HCT116 (cell line): ENCODE measurements at regions not wholly inside any gene's neighbourhood (a gene's known extent, or its start where the extent isn't known, plus 50 kb on each side); places are given as distances from the start of the nearest gene placed in this dataset.

Experiments
- ATAC-seq: fragments of 200-7000 bp; cut with Tn5 transposase; 2 replicates; pipeline ENCODE4 v1.9.1; 2020; ENCODE audit warnings: mild to moderate bottlenecking, moderate library complexity
- BruUV-seq: library from RNA; stranded (reverse); fragments of 400-500 nt; replicated peaks from 2 replicates; lab custom pipeline; 2021; lab: Mats Ljungman, UMichigan
- CTCF ChIA-PET: fragments of 300-600 bp; sonication (Branson Sonifier 250); formaldehyde crosslinking; loops from one replicate; lab custom pipeline; 2021; ENCODE audit warnings: antibody characterized with exemption; lab: Charles Lee
- POLR2A ChIA-PET: fragments of 300-600, 350-600 bp; sonication (Branson Sonifier 250); formaldehyde crosslinking; loops from one replicate; lab custom pipeline; 2021; ENCODE audit warnings: antibody characterized with exemption; lab: Charles Lee
- RAD21 ChIA-PET, 2 experiments: fragments of 300-600 bp; sonication (Branson Sonifier 250); formaldehyde crosslinking; loops; one replicate each; lab custom pipeline; 2023; ENCODE audit warnings: low total read pairs in 2 of 2; ENCODE audit not compliant: uncharacterized antibody in 2 of 2, unreplicated experiment in 2 of 2, low non-redundant PET in 1 of 2; lab: Charles Lee
- DNase-seq: peaks from one replicate; pipeline ENCODE4 v3.0.0-alpha.2; 2010; ENCODE audit warnings: low read depth, low spot score
- H2AFZ ChIP-seq: fragments of 200-600 bp; shearing (Covaris generic), sonication (generic); 2 replicates; pipeline ENCODE4 v1.6.1; 2017; ENCODE audit warnings: low read depth, mixed run types, mixed read lengths, antibody characterized with exemption, low read length; ENCODE audit not compliant: poor library complexity, severe bottlenecking
- H3K27ac ChIP-seq: 2 replicates; pipeline ENCODE4 v1.5.1; 2012; ENCODE audit warnings: low read depth, low read length
- H3K27me3 ChIP-seq: fragments of 200-600 bp; sonication (generic); 2 replicates; pipeline ENCODE4 v1.6.1; 2016; ENCODE audit warnings: mixed run types, low read length, mixed read lengths; ENCODE audit not compliant: insufficient read depth
- H3K36me3 ChIP-seq, 2 experiments: fragments of 200-500 bp in 1 of 2; fragments of 200-600 bp in 1 of 2; sonication (Bioruptor generic) in 1 of 2; sonication (generic) in 1 of 2; 2 replicates each; pipeline versions ENCODE4 v1.5.1 to v1.6.1; 2014 to 2016; ENCODE audit warnings: low read length in 2 of 2, inconsistent platforms in 1 of 2, mixed read lengths in 1 of 2, mixed run types in 1 of 2; ENCODE audit not compliant: insufficient read depth in 2 of 2, control insufficient read depth in 1 of 2
- H3K4me1 ChIP-seq, 2 experiments: fragments of 200-600 bp in 1 of 2; sonication (generic) in 1 of 2; 2 replicates each; pipeline versions ENCODE4 v1.5.1 to v1.6.1; 2012 to 2017; ENCODE audit warnings: low read length in 2 of 2, inconsistent platforms in 1 of 2, mild to moderate bottlenecking in 1 of 2, mixed read lengths in 1 of 2, mixed run types in 1 of 2, moderate library complexity in 1 of 2; ENCODE audit not compliant: insufficient read depth in 2 of 2, control insufficient read depth in 1 of 2
- H3K4me2 ChIP-seq: fragments of 200-600 bp; sonication (generic); 2 replicates; pipeline ENCODE4 v1.6.1; 2017; ENCODE audit warnings: mixed run types, low read length, mixed read lengths
- H3K4me3 ChIP-seq, 2 experiments: fragments of 200-600 bp in 1 of 2; sonication (generic) in 1 of 2; replicated peaks in 1 of 2; 2 replicates each; pipeline ENCODE4 v1.5.1; 2011 to 2016; ENCODE audit warnings: low read length in 2 of 2, control low read depth in 1 of 2, low read depth in 1 of 2, mild to moderate bottlenecking in 1 of 2, mixed read lengths in 1 of 2, mixed run types in 1 of 2
- H3K79me2 ChIP-seq: fragments of 200-600 bp; sonication (generic); 2 replicates; pipeline ENCODE4 v1.6.1; 2017; ENCODE audit warnings: mild to moderate bottlenecking, mixed run types, low read length, moderate library complexity, mixed read lengths; ENCODE audit not compliant: insufficient read depth
- H3K9ac ChIP-seq: fragments of 200-600 bp; sonication (generic); 2 replicates; pipeline ENCODE4 v1.6.1; 2016; ENCODE audit warnings: low read length, mixed read lengths
- H3K9me2 ChIP-seq: fragments of 200-600 bp; sonication (generic), shearing (Covaris generic); 2 replicates; pipeline ENCODE4 v1.6.1; 2017; ENCODE audit warnings: mixed run types, mild to moderate bottlenecking, moderate library complexity; ENCODE audit not compliant: insufficient read depth
- H3K9me3 ChIP-seq, 2 experiments: fragments of 200-500 bp in 1 of 2; fragments of 200-600 bp in 1 of 2; sonication (Bioruptor generic) in 1 of 2; sonication (generic) in 1 of 2; 2 replicates each; pipeline ENCODE4 v1.6.1; 2014 to 2017; ENCODE audit warnings: low read length in 2 of 2, mixed read lengths in 2 of 2, inconsistent platforms in 1 of 2, low read depth in 1 of 2, mild to moderate bottlenecking in 1 of 2, mixed run types in 1 of 2, moderate library complexity in 1 of 2; ENCODE audit not compliant: control insufficient read depth in 1 of 2, insufficient read depth in 1 of 2
- H4K20me1 ChIP-seq: fragments of 200-600 bp; sonication (generic), shearing (Covaris generic); 2 replicates; pipeline ENCODE4 v1.6.1; 2017; ENCODE audit warnings: mixed run types, mild to moderate bottlenecking, moderate library complexity; ENCODE audit not compliant: insufficient read depth
- CBX3 ChIP-seq: IDR thresholded peaks from 2 replicates; pipeline ENCODE4 v1.6.1; 2012; ENCODE audit warnings: low read depth
- EGR1 ChIP-seq: IDR thresholded peaks from 2 replicates; pipeline ENCODE4 v1.6.1; 2012; ENCODE audit warnings: low read depth
- EZH2phosphoT487 ChIP-seq: fragments of 200-600 bp; IDR thresholded peaks from 2 replicates; pipeline ENCODE4 v1.6.1; 2018; ENCODE audit warnings: antibody characterized with exemption, borderline replicate concordance
- FOSL1 ChIP-seq: IDR thresholded peaks from 2 replicates; pipeline ENCODE4 v1.6.1; 2012; ENCODE audit warnings: low read depth
- RAD21 ChIP-seq: IDR thresholded peaks from 2 replicates; pipeline ENCODE4 v1.6.1; 2012; ENCODE audit warnings: low read depth, mild to moderate bottlenecking
- SIN3A ChIP-seq: IDR thresholded peaks from 2 replicates; pipeline ENCODE4 v1.6.1; 2012; ENCODE audit warnings: low read depth
- SRF ChIP-seq: IDR thresholded peaks from 2 replicates; pipeline ENCODE4 v1.6.1; 2012; ENCODE audit warnings: low read depth
- TCF7L2 ChIP-seq: IDR thresholded peaks from 2 replicates; pipeline ENCODE4 v1.7.0; 2011; ENCODE audit warnings: borderline replicate concordance, inconsistent platforms; ENCODE audit not compliant: insufficient read depth, insufficient read length; ENCODE audit errors: extremely low read depth
- YY1 ChIP-seq: IDR thresholded peaks from 2 replicates; pipeline ENCODE4 v1.6.1; 2011; ENCODE audit warnings: low read length, low read depth, moderate library complexity, mild to moderate bottlenecking; ENCODE audit not compliant: insufficient replicate concordance; ENCODE audit errors: extremely low read depth
- intact Hi-C: fragments of 100-400 bp; cut with micrococcal nuclease; formaldehyde crosslinking; loops from 2 replicates; pipeline ENCODE4 v1.10.0; 2022
- TF ChIP-seq, protein P1 (sequence below): IDR thresholded peaks from 2 replicates; pipeline ENCODE4 v1.6.1; 2011; ENCODE audit warnings: mild to moderate bottlenecking, low read length, moderate library complexity; ENCODE audit not compliant: insufficient replicate concordance; ENCODE audit errors: extremely low read depth
- TF ChIP-seq, protein P2 (sequence below): IDR thresholded peaks from 2 replicates; pipeline ENCODE4 v1.6.1; 2012
- TF ChIP-seq, protein P3 (sequence below): IDR thresholded peaks from 2 replicates; pipeline ENCODE4 v1.6.1; 2012
- TF ChIP-seq, protein P4 (sequence below), 3 experiments: fragments of 200-600 bp in 1 of 3; sonication (generic) in 1 of 3; IDR thresholded peaks in 2 of 3; conservative IDR thresholded peaks in 1 of 3; 2 replicates each; pipeline ENCODE4 v1.5.1; 2012 to 2017; ENCODE audit warnings: low read depth in 2 of 3, low read length in 2 of 3, antibody characterized with exemption in 1 of 3, borderline replicate concordance in 1 of 3, control low read depth in 1 of 3, mild to moderate bottlenecking in 1 of 3, mixed read lengths in 1 of 3, mixed run types in 1 of 3, moderate library complexity in 1 of 3; ENCODE audit not compliant: insufficient read depth in 1 of 3
- TF ChIP-seq, protein P5 (sequence below): IDR thresholded peaks from 2 replicates; pipeline ENCODE4 v1.6.1; 2012; ENCODE audit warnings: low read depth

DNA sequence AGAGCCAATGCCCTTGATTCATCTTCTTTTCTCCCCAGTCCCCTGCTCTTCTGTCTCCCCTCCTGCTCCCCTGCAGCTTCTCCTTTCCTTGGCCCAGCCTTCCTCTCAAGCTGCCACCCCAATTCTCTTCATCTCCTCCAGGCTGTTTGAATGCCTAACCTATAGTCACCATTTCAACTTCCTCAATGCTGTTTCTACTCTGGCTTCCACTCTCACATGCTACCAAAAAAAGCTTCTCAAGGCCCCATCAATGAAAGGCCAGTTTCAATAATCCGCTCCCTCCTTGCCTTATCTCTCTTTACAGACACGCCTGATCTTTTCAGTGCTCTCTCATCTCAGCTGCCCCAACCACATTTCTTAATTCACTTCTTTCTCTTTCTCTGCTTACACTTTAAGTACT lies 212.2 kb upstream of the GPR149 start (continued):
- TF ChIP-seq, protein P1, sequence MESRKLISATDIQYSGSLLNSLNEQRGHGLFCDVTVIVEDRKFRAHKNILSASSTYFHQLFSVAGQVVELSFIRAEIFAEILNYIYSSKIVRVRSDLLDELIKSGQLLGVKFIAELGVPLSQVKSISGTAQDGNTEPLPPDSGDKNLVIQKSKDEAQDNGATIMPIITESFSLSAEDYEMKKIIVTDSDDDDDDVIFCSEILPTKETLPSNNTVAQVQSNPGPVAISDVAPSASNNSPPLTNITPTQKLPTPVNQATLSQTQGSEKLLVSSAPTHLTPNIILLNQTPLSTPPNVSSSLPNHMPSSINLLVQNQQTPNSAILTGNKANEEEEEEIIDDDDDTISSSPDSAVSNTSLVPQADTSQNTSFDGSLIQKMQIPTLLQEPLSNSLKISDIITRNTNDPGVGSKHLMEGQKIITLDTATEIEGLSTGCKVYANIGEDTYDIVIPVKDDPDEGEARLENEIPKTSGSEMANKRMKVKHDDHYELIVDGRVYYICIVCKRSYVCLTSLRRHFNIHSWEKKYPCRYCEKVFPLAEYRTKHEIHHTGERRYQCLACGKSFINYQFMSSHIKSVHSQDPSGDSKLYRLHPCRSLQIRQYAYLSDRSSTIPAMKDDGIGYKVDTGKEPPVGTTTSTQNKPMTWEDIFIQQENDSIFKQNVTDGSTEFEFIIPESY = no peak

DNA sequence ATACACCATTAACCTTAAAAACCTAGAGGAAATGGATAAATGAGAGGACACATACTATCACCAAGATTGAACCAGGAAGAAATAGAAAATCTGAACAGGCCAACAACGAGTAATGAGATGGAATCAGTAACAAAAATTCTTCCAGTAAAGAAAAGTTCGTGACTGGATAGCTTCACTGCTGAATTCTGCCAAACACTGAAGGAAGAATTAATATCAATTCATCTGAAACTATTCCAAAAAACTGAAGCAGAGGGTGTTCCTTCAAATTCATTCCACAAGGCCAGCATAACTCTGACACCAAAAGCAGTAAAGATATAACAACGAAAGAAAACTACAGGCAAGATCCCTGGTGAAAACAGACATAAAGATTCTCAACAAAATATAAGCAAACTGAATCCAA lies 195.8 kb upstream of the GPR149 start:
- Histone ChIP-seq H3K4me2 (no peak overlapping the region), H3K4me1 (no peaks in the 10 kb centered on the region), H4K20me1 (no peaks in the 10 kb centered on the region), H3K27ac (no peak overlapping the region), H3K9me3 (no peaks in the 10 kb centered on the region), H3K9ac (no peak overlapping the region), H3K9me2 (no peaks in the 10 kb centered on the region), H2AFZ (no peak overlapping the region), H3K27me3 (no peaks in the 10 kb centered on the region), H3K79me2 (no peaks in the 10 kb centered on the region), H3K4me3 (no peak overlapping the region), H3K36me3 (no peaks in the 10 kb centered on the region)
- ATAC-seq (no peak), DNase-seq (no peak)
- CTCF ChIA-PET = no interaction called here
- RAD21 ChIA-PET = no interaction called here
- BruUV-seq = no TSS peak
- intact Hi-C loops = no loop called here
- POLR2A ChIA-PET = no interaction called here
- TF ChIP-seq, protein P2, sequence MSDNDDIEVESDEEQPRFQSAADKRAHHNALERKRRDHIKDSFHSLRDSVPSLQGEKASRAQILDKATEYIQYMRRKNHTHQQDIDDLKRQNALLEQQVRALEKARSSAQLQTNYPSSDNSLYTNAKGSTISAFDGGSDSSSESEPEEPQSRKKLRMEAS = no peak
- TF ChIP-seq, protein P3, sequence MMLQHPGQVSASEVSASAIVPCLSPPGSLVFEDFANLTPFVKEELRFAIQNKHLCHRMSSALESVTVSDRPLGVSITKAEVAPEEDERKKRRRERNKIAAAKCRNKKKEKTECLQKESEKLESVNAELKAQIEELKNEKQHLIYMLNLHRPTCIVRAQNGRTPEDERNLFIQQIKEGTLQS = no peak
- no peak for TF ChIP-seq RAD21
- TF ChIP-seq YY1 = no peak
- TF ChIP-seq, protein P4, sequence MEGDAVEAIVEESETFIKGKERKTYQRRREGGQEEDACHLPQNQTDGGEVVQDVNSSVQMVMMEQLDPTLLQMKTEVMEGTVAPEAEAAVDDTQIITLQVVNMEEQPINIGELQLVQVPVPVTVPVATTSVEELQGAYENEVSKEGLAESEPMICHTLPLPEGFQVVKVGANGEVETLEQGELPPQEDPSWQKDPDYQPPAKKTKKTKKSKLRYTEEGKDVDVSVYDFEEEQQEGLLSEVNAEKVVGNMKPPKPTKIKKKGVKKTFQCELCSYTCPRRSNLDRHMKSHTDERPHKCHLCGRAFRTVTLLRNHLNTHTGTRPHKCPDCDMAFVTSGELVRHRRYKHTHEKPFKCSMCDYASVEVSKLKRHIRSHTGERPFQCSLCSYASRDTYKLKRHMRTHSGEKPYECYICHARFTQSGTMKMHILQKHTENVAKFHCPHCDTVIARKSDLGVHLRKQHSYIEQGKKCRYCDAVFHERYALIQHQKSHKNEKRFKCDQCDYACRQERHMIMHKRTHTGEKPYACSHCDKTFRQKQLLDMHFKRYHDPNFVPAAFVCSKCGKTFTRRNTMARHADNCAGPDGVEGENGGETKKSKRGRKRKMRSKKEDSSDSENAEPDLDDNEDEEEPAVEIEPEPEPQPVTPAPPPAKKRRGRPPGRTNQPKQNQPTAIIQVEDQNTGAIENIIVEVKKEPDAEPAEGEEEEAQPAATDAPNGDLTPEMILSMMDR (IDR thresholded peaks at IDR 0.05 in 2 of 3, conservative IDR thresholded peaks at IDR 0.05 in 1 of 3; ENCODE audit: borderline replicate concordance in 1 of 3, insufficient read depth in 1 of 3, low read depth in 2 of 3, low read length in 2 of 3) = no peak
- TF ChIP-seq EZH2phosphoT487 = no peak
- TF ChIP-seq CBX3 = no peak
- TF ChIP-seq SRF = no peak
- TF ChIP-seq EGR1 = no peak
- no peak for TF ChIP-seq SIN3A
- TF ChIP-seq TCF7L2 = no peak
- TF ChIP-seq, protein P1 = no peak
- no peak for TF ChIP-seq FOSL1
- TF ChIP-seq, protein P5, sequence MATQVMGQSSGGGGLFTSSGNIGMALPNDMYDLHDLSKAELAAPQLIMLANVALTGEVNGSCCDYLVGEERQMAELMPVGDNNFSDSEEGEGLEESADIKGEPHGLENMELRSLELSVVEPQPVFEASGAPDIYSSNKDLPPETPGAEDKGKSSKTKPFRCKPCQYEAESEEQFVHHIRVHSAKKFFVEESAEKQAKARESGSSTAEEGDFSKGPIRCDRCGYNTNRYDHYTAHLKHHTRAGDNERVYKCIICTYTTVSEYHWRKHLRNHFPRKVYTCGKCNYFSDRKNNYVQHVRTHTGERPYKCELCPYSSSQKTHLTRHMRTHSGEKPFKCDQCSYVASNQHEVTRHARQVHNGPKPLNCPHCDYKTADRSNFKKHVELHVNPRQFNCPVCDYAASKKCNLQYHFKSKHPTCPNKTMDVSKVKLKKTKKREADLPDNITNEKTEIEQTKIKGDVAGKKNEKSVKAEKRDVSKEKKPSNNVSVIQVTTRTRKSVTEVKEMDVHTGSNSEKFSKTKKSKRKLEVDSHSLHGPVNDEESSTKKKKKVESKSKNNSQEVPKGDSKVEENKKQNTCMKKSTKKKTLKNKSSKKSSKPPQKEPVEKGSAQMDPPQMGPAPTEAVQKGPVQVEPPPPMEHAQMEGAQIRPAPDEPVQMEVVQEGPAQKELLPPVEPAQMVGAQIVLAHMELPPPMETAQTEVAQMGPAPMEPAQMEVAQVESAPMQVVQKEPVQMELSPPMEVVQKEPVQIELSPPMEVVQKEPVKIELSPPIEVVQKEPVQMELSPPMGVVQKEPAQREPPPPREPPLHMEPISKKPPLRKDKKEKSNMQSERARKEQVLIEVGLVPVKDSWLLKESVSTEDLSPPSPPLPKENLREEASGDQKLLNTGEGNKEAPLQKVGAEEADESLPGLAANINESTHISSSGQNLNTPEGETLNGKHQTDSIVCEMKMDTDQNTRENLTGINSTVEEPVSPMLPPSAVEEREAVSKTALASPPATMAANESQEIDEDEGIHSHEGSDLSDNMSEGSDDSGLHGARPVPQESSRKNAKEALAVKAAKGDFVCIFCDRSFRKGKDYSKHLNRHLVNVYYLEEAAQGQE = no peak
